GM19328 (cell line): ENCODE measurements at regions not wholly inside any gene's neighbourhood (a gene's known extent, or its start where the extent isn't known, plus 50 kb on each side); places are given as distances from the start of the nearest gene placed in this dataset.

Experiments used
- ATAC-seq: cut with Tn5 transposase; IDR thresholded peaks from one replicate; pipeline ENCODE4 v1.9.1; 2021; ENCODE audit warnings: mild to moderate bottlenecking, moderate library complexity; ENCODE audit not compliant: unreplicated experiment

DNA sequence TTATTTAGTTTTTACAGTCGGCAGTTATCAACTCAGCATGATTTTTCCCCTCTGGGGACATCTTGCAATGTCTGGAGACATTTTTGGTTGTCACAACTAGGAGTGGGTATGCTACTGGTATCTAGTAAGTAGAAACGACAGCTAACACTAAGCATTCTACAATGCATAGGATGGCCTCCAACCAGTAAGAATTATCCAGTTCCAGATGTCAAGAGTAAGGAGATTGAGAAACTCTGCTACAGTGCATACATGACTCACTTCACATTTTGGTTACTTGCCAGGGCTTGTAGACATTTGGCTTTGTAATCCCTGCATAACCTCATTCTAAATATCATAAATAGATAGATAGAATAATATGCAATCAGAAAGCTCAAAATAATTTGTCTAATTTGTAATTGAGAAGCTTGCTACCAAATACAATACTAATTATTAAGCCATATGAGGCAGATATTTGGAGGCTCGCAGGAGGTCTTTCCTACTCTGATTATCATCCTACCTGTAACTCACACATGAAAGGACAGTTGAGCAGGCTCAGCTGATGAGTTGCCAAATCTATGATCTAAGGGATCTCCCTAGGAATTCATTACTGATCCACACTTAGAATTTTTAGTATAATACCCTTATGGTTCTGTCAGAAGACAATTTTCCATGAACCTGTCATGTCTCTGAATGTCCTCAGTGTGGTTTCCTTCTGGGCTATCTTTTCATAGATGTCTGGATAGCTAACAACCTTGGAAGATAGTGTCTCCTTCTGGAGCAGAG, 346.9 kb upstream of the TLE4 start:
- no peak for ATAC-seq

DNA sequence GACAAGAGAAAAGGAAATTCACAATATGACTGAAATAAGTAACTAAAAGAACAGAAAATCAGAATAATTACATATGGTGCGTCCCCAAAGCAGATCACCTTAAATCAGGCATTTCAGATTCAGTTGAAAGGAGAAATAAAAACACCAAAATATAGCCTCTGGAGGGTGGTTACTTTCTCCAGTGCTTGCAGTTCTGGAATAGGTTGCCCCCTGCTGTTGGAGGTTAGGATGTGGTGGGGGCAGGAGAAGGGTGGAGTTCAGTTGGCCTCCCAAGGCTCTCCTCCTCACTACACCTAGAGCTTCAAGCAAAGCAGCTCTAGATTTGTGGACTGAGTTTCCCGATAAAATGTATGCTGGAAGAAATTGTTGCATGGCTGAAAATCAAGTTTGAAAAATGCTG, 338.2 kb upstream of the TLE4 start:
- ATAC-seq: no peak

DNA sequence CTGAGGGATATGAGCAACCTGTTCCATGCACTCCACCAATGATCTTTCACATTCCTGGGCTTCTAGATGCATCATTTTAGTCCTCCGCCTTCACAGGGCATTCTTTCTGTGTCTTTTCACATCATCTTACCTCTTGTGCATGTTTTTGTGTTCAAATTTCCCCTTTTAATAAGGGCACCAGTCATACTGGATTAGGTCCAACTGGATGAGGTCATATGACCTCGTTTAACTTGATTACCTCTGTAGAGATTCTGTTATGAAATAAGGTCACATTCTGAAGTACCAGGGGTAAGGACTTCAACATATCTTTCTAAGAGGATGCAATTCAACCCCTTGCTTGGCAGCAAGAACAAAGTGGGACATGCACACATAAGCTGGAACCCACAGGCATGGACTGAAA, 335.3 kb upstream of the TLE4 start:
- no peak for ATAC-seq

DNA sequence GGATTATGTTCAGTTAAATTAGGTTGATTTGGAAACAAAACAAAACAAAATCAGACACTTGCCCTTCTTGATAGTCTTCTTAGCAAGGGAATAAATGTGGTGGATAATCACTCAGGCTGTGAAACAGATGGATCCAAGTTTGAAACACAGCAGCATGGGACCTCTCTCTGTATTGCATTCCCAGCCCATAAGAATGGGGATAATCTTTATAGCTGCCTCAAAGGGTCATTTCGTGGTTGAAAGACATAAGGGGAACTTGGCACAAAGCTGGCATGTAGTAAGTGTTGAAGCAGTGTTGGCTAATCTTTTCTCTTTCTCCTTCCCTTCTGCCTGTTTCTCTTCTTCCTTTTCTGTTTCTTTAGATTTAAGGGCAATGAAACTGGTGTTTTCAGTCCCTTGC, 333.9 kb upstream of the TLE4 start:
- ATAC-seq: no peak

DNA sequence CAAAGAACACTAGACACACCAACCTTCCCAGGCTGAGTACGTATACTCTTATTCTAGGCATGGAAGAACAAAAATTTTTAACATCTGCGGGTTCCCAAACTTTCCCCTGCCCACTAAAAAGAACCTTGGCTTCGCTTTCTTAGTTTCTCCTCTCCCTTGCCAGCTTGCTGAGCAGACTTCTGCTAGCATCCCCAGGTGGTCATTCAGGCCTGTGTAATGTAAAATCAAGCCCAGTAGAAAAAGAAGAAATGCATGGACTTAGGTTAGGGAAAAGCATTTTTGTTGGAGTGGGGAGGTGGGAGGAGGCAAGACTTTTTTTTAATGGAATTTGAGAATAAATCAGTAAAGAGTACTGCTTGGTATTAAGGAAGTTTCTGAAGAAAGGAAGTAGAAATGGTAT, 331.0 kb upstream of the TLE4 start:
- ATAC-seq: no peak

- no peak for ATAC-seq
Measured at GRCh38 chr9:79242489-79242888, 329.3 kb upstream of the TLE4 start.

- no peak for ATAC-seq
Measured at GRCh38 chr9:79246170-79246569, 325.6 kb upstream of the TLE4 start.

DNA sequence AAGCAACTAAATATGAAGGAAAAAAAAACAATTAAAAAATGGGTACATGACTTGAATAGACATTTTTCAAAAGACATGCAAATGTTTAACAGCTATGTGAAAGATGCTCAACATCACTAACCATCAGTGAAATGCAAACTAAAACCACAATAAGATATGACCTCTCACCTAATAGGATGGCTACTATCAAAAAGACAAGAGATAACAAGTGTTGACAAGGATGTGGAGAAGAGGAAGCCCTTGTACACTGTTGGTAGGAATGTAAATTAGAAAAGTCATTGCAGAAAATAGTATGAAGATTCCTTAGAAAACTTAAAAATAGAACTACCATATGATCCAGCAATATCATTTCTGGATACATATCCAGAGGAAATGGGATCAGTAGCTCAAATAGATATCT, 324.7 kb upstream of the TLE4 start:
- ATAC-seq: no peak

GRCh38 chr9:79250806-79251205, 321.0 kb upstream of the TLE4 start:
- ATAC-seq: no peak

GRCh38 chr9:79254900-79255650, 316.7 kb upstream of the TLE4 start:
- ATAC-seq: no peak

GRCh38 chr9:79255651-79256260, 316.0 kb upstream of the TLE4 start:
- ATAC-seq: no peak

DNA sequence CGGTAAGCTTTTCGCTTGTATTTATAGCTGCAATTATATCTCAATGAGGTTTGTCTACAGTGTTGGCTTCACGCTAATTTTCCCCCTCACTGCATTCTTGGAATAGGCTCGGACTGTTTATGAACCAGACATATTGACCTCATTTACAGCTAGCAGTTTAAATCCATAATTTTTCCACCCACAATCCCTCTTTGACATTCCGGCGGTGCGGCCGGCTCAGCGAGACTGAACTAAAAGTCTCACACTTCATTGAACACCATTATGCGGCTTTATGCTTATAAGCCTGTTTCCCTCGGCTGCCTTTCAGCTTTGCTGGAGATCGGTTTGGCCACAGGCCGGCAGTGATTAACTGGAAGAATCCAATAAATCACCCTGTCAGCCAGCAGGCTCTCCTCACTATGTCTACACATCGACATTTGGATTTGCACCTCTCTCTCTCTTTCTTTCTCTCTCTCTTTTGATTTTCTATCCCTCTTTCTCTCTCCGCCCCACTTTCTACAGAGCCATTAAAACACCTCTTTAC, 315.0 kb upstream of the TLE4 start:
- ATAC-seq: no peak

DNA sequence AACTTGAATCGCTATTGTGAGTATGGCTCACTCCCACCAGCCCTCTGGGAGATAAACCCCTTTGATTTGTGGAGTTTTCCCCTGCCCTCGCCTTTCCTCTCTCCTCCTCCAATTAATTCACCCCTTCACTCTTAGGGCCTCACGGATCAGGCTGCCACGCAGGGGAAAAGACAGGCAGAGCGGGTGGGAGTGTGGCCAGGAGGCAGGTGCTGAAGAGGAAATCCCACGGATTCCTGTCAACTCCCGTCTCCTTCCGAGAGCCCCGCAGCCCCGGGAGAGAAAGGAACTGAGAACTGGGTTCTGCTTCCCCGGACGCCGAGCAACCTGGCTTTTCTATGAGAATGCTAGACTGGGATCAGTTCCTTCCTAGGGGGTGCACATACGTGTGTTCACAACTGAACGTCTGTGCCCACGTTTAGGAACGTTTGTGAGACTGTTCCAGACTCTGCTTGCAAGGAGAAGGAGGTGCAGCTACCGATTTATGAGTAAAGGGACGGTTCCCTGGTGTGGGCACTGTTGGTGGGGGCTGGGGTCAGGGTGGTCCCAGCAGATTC, 314.5 kb upstream of the TLE4 start:
- no peak for ATAC-seq

DNA sequence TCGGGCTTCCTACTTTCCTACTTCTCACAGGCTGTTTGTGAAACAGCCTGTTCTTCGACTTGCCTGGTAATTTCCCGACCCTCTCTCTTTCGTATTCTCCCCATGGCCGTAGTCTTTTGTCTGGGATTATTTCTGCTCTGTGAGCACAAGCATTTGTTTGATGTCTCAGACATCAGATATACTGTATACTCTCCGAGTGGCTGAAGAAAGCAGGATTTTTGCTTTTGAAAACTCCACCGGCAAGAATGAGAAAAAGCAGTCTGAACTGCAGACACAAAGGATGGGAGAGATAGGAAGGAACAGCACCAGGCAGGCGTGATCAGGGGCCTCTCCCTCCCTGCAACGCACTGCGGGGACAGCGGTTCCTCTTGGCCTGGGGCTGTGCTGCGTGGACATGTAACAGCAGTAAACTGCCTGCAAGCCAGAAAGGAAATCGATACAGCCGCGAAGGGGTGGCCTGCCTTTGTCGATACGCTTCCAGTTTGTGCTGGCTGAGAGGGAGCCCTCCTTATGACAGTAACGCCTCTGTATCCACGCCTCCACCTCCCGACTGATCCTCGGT, 313.9 kb upstream of the TLE4 start:
- ATAC-seq: no peak

- no peak for ATAC-seq
Measured at GRCh38 chr9:79259858-79260257, 311.9 kb upstream of the TLE4 start.

GRCh38 chr9:79263628-79264027, 308.1 kb upstream of the TLE4 start:
- ATAC-seq: no peak

DNA sequence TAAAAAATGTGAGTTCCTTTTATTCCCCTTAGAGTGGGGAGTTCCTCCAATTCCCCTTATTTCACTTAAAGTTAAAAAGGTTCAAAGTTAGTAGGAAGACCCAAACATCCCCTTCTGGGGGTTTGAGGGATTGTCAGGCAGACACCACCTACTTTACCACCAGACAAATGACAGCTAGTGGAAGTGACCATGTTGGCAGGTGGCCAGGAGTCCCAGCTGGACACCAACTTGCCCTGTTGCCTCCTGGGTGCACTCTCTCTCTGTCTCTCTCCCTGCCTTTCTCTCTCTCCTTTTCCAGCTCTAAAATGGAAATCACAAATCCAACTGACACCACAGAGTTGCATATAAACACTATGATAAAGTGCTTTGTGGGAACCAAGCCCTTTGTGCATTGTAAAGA, 307.7 kb upstream of the TLE4 start:
- no peak for ATAC-seq

DNA sequence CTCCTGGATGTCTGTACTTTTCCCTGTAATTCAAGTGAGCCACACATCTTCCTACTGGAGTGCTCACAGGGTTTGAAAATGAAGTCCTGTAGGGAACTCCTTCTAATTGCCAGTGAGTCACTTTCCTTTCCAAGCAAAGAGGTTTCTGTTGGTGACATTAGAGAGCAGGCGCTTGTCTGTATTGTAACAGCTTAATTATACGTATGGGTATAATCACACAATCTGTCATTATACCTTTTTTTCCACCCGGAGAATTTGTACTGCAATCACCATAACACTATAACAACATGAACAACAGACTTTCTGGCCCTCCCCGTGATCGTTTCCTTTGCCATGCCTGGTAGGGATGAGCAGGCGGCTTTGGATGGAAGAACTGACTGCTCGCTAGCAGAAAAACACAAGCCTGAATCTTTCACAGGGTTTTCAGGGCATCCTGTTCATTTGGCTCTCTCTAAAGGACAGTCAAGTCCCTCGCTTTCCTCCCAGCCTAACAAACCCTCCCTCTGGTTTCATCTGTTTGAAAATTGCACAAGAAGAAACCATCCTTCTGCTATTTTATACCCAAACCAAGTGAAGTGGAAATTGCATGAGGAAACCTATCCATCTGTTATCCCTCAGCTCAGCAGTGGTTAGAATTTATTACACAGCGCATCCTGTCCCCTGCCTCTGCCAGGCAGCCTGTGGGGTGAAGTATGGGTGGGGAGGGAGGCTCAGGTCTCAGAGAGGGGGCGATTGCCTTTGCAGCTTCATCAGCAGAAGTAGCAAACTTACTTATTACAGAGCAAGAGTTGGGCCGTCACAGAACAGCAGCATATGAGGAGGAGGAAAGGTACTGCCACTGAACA, 307.0 kb upstream of the TLE4 start:
- ATAC-seq: no peak

GRCh38 chr9:79266986-79267385, 304.8 kb upstream of the TLE4 start:
- no peak for ATAC-seq

- no peak for ATAC-seq
Measured at GRCh38 chr9:79268806-79269205, 303.0 kb upstream of the TLE4 start.
